ENCODE measurements at regions not wholly inside any gene's neighbourhood (a gene's known extent, or its start where the extent isn't known, plus 50 kb on each side); places are given as distances from the start of the nearest gene placed in this dataset.

- Histone ChIP-seq H3K27me3 (ENCODE audit: insufficient read depth, low read length, poor library complexity, severe bottlenecking) (no peaks in the 10 kb centered on the region), H3K79me2 (ENCODE audit: insufficient read depth, low read length) (no peaks in the 10 kb centered on the region), H3F3A (ENCODE audit: low read depth) (no peaks in the 10 kb centered on the region), H3K4me2 (ENCODE audit: low read depth, low read length, poor library complexity, severe bottlenecking) (no peak overlapping the region), H4K20me1 (ENCODE audit: insufficient read depth, low read length, poor library complexity, severe bottlenecking) (no peaks in the 10 kb centered on the region), H3K4me3 (ENCODE audit: low read length, poor library complexity, severe bottlenecking) (no peak overlapping the region), H3K9me2 (replicated peaks; ENCODE audit: low read depth, low read length) (no peaks in the 10 kb centered on the region), H3K9ac (ENCODE audit: low read depth, low read length, poor library complexity, severe bottlenecking) (no peak overlapping the region), H3K9me3 (ENCODE audit: insufficient read depth, low read depth, low read length) (no peaks in the 10 kb centered on the region), H2AFZ (ENCODE audit: low read length) (no peak overlapping the region), H3K36me3 (ENCODE audit: insufficient read depth, low read length) (no peaks in the 10 kb centered on the region), H3K4me1 (ENCODE audit: insufficient read depth, low read length, poor library complexity, severe bottlenecking) (peaks cover 24% of the 10 kb centered on the region)
- TF ChIP-seq CTCF (conservative IDR thresholded peaks at IDR 0.05; ENCODE audit: low read length) (no peak), EZH2phosphoT487 (IDR thresholded peaks at IDR 0.05; ENCODE audit: borderline replicate concordance) (no peak)
These were observed 347.7 kb upstream of the TGFBR2 start for GRCh38 chr3:30258426-30259392.

- Histone ChIP-seq H3K36me3 (ENCODE audit: insufficient read depth, low read length) (no peaks in the 10 kb centered on the region), H3K9ac (ENCODE audit: low read depth, low read length, poor library complexity, severe bottlenecking) (no peak overlapping the region), H2AFZ (ENCODE audit: low read length) (no peak overlapping the region), H3F3A (ENCODE audit: low read depth) (no peaks in the 10 kb centered on the region), H3K9me3 (ENCODE audit: insufficient read depth, low read depth, low read length) (peaks cover 5% of the 10 kb centered on the region; the same call in 1 of the 2 replicates), H3K27me3 (ENCODE audit: insufficient read depth, low read length, poor library complexity, severe bottlenecking) (no peaks in the 10 kb centered on the region), H3K4me3 (ENCODE audit: low read length, poor library complexity, severe bottlenecking) (no peak overlapping the region), H3K79me2 (ENCODE audit: insufficient read depth, low read length) (no peaks in the 10 kb centered on the region), H3K4me2 (ENCODE audit: low read depth, low read length, poor library complexity, severe bottlenecking) (no peak overlapping the region), H4K20me1 (ENCODE audit: insufficient read depth, low read length, poor library complexity, severe bottlenecking) (no peaks in the 10 kb centered on the region), H3K4me1 (ENCODE audit: insufficient read depth, low read length, poor library complexity, severe bottlenecking) (peaks cover 26% of the 10 kb centered on the region), H3K9me2 (replicated peaks; ENCODE audit: low read depth, low read length) (no peaks in the 10 kb centered on the region)
- no peak for TF ChIP-seq CTCF (conservative IDR thresholded peaks at IDR 0.05; ENCODE audit: low read length)
- TF ChIP-seq EZH2phosphoT487 (IDR thresholded peaks at IDR 0.05; ENCODE audit: borderline replicate concordance), result no peak
These were observed 346.7 kb upstream of the TGFBR2 start for GRCh38 chr3:30259730-30260129.

- H3K9ac ChIP-seq (ENCODE audit: low read depth, low read length, poor library complexity, severe bottlenecking), result no peak overlapping the region
- H3K36me3 ChIP-seq (ENCODE audit: insufficient read depth, low read length), result no peaks in the 10 kb centered on the region
- no peak overlapping the region for H3K4me2 ChIP-seq (ENCODE audit: low read depth, low read length, poor library complexity, severe bottlenecking)
- no peaks in the 10 kb centered on the region for H4K20me1 ChIP-seq (ENCODE audit: insufficient read depth, low read length, poor library complexity, severe bottlenecking)
- H3K9me2 ChIP-seq (replicated peaks; ENCODE audit: low read depth, low read length), result no peaks in the 10 kb centered on the region
- H3K4me3 ChIP-seq (ENCODE audit: low read length, poor library complexity, severe bottlenecking), result no peak overlapping the region
- H2AFZ ChIP-seq (ENCODE audit: low read length), result no peak overlapping the region
- no peaks in the 10 kb centered on the region for H3F3A ChIP-seq (ENCODE audit: low read depth)
- peaks cover 5% of the 10 kb centered on the region; the same call in 1 of the 2 replicates for H3K9me3 ChIP-seq (ENCODE audit: insufficient read depth, low read depth, low read length)
- peaks cover 26% of the 10 kb centered on the region for H3K4me1 ChIP-seq (ENCODE audit: insufficient read depth, low read length, poor library complexity, severe bottlenecking)
- H3K79me2 ChIP-seq (ENCODE audit: insufficient read depth, low read length), result no peaks in the 10 kb centered on the region
- TF ChIP-seq EZH2phosphoT487 (IDR thresholded peaks at IDR 0.05; ENCODE audit: borderline replicate concordance) (no peak), CTCF (conservative IDR thresholded peaks at IDR 0.05; ENCODE audit: low read length) (no peak)
- no peaks in the 10 kb centered on the region for H3K27me3 ChIP-seq (ENCODE audit: insufficient read depth, low read length, poor library complexity, severe bottlenecking)
These were observed 345.6 kb upstream of the TGFBR2 start for GRCh38 chr3:30260762-30261161.
